ENCODE measurements at regions not wholly inside any gene's neighbourhood (a gene's known extent, or its start where the extent isn't known, plus 50 kb on each side); places are given as distances from the start of the nearest gene placed in this dataset.
A peak's percentile ranks its signal among the peaks of the same experiment; 100 is the strongest.

- no peak for DNase-seq (ENCODE audit: low read depth)
- no peak overlapping the region for H3K4me3 ChIP-seq (ENCODE audit: low read depth, low read length)
Measured at GRCh38 chr4:55175779-55176231, 50.4 kb upstream of the KDR start.

DNA sequence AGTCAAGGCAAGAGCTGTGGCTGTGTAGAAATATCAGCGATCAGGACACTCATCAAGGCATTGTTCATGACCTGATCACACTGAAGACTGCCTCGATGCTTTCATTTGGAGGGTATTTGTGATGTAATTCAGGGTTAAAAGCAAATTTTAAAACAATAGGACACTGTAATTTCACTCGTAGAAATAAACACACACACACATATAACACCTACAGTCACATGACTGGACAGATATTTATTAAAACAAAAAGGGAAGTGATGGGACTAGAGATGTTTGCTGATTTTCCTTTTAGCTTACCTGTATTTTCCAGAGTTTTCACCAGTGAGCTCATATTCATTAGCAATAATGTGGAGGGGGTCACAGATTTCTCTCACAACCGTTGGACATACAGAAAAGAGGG is 51.1 kb upstream of the KDR start:
- no peak overlapping the region for H3K4me3 ChIP-seq (ENCODE audit: low read depth, low read length)
- DNase-seq (ENCODE audit: low read depth), result no peak

GRCh38 chr4:55177461-55177860 is 52.1 kb upstream of the KDR start:
- H3K4me3 ChIP-seq (ENCODE audit: low read depth, low read length), result no peak overlapping the region
- DNase-seq (ENCODE audit: low read depth), result no peak

DNA sequence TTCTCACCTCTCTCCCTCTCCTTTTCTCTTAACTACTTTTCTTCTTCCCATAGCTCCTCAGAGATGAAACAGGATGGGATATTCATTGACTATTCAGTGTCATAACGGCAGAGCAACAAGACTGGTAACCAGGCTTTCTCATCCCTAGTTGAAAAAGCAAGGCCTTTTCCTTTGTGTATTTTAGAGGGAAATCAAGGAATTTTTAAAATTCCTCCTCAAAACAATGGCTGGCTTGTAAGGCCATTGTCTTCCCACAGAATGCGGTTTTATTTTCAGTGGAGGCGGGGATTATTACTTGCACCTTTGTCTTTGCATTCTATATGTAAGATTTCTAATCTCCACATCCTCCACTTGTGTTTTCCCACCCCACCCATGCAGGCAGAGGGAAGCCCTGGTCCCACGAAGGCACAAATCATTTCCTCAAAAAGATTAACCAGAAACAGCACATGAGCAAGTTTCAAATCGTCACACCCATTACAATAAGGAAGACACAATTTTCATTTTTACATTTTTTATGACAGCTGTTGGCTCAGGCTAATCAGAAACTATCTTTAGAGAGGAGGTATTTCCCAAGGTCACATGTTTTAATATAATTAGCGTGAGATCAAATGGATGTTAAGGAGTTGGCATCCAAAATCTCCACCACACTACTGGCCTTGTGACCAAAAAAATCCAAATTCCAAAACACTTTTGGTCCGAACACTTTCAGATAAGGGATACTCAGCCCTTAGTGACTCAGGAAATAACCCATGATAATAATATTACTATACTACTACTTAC is 53.0 kb upstream of the KDR start:
- DNase-seq (ENCODE audit: low read depth), result no peak
- H3K4me3 ChIP-seq (ENCODE audit: low read depth, low read length), result no peak overlapping the region

DNA sequence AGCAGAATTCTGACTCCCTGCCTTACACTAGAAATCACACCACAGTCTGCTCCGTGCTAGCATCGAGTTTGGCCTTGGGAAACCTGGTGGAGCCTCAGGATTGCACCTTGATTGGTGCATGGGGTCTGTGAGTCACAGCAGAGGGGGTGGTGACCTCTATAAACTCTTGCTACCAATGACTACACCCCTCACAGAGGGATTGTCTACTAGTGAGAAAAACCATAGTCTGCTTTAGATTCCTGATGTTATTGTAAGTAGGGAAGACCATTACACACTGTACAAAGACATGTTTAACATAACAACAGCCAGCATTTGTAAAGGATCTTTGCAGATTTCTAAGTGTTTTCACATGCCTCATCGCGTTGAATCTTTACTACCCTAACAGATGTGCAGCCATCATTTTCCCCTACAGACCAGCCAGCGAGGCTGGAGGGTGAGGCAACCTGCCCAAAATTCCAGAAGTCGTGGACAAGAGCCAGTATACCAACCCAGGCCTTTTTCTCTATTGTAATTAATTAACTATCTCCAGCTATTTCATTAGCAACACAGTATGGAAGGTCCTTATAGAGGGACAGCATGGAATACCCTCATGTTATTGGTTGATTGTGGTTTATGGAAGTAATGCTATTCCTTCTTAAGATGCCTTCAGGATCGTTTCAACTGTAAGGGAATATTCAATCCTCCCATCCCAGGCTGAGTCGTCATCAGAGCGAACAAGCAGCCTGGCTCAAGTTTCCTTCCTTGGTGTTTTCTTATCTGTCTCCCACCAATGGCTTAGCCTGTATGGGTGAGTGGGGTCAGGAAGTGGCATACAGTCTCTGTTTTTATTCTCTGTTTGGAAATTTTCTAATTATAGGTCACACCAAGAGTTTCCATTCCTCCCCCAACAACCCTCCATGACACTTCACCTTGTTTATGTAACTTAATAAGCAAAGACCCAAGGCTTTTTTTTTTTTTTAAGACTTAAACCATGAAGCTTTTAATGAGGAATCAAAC is 55.9 kb upstream of the KDR start:
- peak; percentile 48 for DNase-seq (ENCODE audit: low read depth)
- no peak overlapping the region for H3K4me3 ChIP-seq (ENCODE audit: low read depth, low read length)

- H3K4me3 ChIP-seq (ENCODE audit: low read depth, low read length), result no peak overlapping the region
- peak; percentile 95 for DNase-seq (ENCODE audit: low read depth)
Measured at GRCh38 chr4:55183926-55184599, 58.7 kb upstream of the KDR start.

- H3K4me3 ChIP-seq (ENCODE audit: low read depth, low read length), result no peak overlapping the region
- peak; percentile 75 for DNase-seq (ENCODE audit: low read depth)
Measured at GRCh38 chr4:55184600-55185523, 59.5 kb upstream of the KDR start.

GRCh38 chr4:55186123-55186522 is 60.7 kb upstream of the KDR start:
- no peak overlapping the region for H3K4me3 ChIP-seq (ENCODE audit: low read depth, low read length)
- DNase-seq (ENCODE audit: low read depth), result no peak

- H3K4me3 ChIP-seq (ENCODE audit: low read depth, low read length), result no peak overlapping the region
- no peak for DNase-seq (ENCODE audit: low read depth)
Measured at GRCh38 chr4:55186700-55187099, 61.3 kb upstream of the KDR start.

DNA sequence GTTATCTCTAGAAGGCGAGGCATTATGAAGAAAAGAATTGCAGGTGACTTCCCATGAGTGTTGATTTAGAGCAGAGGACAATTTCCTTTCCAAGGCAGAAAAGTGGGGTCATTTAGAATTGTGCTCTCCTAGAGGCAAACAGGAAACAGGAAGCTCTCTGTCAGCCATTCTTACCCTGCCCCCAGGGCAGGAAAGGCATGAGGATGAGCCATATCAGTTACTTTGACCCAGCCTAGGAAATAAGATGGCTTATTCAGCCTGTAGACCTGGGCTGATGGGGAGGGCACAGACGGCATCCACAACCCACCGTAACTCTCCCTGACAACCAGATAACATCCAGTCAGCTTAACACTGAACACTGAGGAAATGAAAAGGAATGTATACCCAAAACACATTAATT is 88.8 kb upstream of the KDR start:
- no peak for DNase-seq (ENCODE audit: low read depth)

GRCh38 chr4:55215087-55215486 is 89.7 kb upstream of the KDR start:
- H3K4me3 ChIP-seq (ENCODE audit: low read depth, low read length), result no peak overlapping the region
- no peak for DNase-seq (ENCODE audit: low read depth)

More for the DNA sequence above, 88.8 kb upstream of the KDR start:
- H3K4me3 ChIP-seq (ENCODE audit: low read depth, low read length), result no peak overlapping the region

- no peak for DNase-seq (ENCODE audit: low read depth)
- no peak overlapping the region for H3K4me3 ChIP-seq (ENCODE audit: low read depth, low read length)
Measured at GRCh38 chr4:55216863-55217635, 91.7 kb upstream of the KDR start.

DNA sequence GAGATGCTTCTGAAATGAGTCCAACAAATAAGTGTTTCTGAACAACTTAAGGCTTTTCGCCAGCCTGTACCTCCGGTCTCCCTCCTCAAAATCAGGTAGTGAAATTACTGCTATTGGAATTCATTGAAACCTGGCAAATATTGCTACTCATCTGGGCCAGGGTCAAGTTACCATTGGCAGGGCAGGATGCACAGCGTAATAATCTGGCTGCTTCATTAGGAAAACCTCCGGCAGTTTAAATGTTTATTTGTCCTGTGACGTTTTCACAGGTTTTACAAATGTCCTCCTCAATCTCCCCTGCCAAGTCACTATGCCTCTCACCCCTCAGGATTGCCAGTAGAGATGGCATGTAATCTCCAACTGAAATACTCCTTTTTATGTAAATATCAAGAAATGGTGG is 92.6 kb upstream of the KDR start:
- DNase-seq (ENCODE audit: low read depth), result no peak
- H3K4me3 ChIP-seq (ENCODE audit: low read depth, low read length), result no peak overlapping the region

- DNase-seq (ENCODE audit: low read depth), result no peak
Measured at GRCh38 chr4:55237839-55238238, 108.2 kb upstream of the SRD5A3 start.

DNA sequence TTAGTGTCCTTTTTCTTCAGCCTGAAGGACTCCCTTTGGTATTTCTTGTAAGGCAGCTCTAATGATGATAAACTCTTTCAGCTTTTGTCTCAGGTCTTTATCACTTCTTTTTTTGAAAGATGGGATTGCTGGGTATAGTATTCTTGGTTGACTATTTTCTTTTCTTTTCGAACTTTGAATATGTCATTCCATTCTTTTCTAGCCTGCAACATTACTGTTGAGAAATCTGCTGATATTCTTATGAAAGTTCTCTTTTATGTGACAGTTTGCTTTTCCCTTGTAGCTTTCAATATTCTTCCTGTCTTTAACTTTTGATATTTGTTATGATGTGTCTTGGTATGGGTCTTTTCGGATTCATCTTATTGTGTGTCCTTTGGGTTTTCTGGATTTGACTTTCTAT is 107.6 kb upstream of the SRD5A3 start:
- H3K4me3 ChIP-seq (ENCODE audit: low read depth, low read length), result no peak overlapping the region
- no peak for DNase-seq (ENCODE audit: low read depth)

More at GRCh38 chr4:55237839-55238238, 108.2 kb upstream of the SRD5A3 start:
- H3K4me3 ChIP-seq (ENCODE audit: low read depth, low read length), result no peak overlapping the region

- no peak for DNase-seq (ENCODE audit: low read depth)
- H3K4me3 ChIP-seq (ENCODE audit: low read depth, low read length), result no peak overlapping the region
Measured at GRCh38 chr4:55241461-55241860, 104.6 kb upstream of the SRD5A3 start.

- no peak overlapping the region for H3K4me3 ChIP-seq (ENCODE audit: low read depth, low read length)
- no peak for DNase-seq (ENCODE audit: low read depth)
Measured at GRCh38 chr4:55242506-55242905, 103.5 kb upstream of the SRD5A3 start.

DNA sequence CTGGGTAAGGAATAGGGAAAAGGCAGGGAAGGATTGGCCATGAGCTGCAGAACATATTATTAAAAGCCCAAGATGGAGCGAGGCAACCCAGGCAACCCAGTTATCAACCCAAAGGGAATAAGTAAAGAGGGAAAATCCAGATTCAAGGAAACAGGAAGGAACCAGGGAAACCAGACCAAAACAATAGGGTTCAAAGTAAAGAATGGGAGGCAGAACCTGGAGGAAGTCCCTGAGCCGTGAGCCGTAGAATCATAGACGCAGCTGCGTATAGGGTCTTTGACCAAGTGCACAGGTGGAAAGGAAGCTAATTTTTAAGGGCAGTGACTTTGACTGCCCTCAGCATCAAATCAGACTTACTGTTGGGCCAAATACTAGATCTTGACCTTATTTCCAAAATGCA is 98.5 kb upstream of the SRD5A3 start:
- no peak for DNase-seq (ENCODE audit: low read depth)
- H3K4me3 ChIP-seq (ENCODE audit: low read depth, low read length), result no peak overlapping the region
